Prostate gland (tissue), 2 donors: ENCODE measurements at regions not wholly inside any gene's neighbourhood (a gene's known extent, or its start where the extent isn't known, plus 50 kb on each side); places are given as distances from the start of the nearest gene placed in this dataset.

ENCODE experiments used
- CTCF ChIP-seq, 4 experiments: fragments of 200-600 bp in 2 of 4; fragments of 450-650 bp in 2 of 4; sonication (generic) in 2 of 4; IDR thresholded peaks; 1 replicate in 3 of 4; 2 replicates in 1 of 4; pipeline ENCODE4 v1.5.1; 2016 to 2019; ENCODE audit warnings: antibody characterized with exemption in 4 of 4, mild to moderate bottlenecking in 2 of 4, moderate library complexity in 2 of 4
- POLR2A ChIP-seq: fragments of 450-650 bp; IDR thresholded peaks from one replicate; pipeline ENCODE4 v1.6.1; 2016; ENCODE audit warnings: antibody characterized with exemption, mild to moderate bottlenecking

- no peak for TF ChIP-seq POLR2A
- no peak for TF ChIP-seq CTCF (IDR thresholded peaks at IDR 0.05)
These were observed 68.5 kb upstream of the OSR1 start for GRCh38 chr2:19426941-19427340.
